Astrocyte of the spinal cord (primary cell): ENCODE measurements at regions not wholly inside any gene's neighbourhood (a gene's known extent, or its start where the extent isn't known, plus 50 kb on each side); places are given as distances from the start of the nearest gene placed in this dataset.

Source experiments
- DNase-seq: peaks from one replicate; pipeline ENCODE4 v3.0.0; 2011; ENCODE audit warnings: low read depth, low spot score
- H3K4me3 ChIP-seq: 2 replicates; pipeline ENCODE4 v1.5.1; 2011; ENCODE audit warnings: low read depth, mild to moderate bottlenecking, low read length, moderate library complexity
- in situ Hi-C: cut with HindIII; loops from 2 replicates; pipeline ENCODE4 v1.10.0; 2017; ENCODE audit warnings: low sequenced_read_pairs
- TF ChIP-seq, protein P1 (sequence below): IDR thresholded peaks from 2 replicates; pipeline ENCODE4 v1.5.1; 2012; ENCODE audit warnings: low read depth, mild to moderate bottlenecking, low read length, inconsistent platforms

DNA sequence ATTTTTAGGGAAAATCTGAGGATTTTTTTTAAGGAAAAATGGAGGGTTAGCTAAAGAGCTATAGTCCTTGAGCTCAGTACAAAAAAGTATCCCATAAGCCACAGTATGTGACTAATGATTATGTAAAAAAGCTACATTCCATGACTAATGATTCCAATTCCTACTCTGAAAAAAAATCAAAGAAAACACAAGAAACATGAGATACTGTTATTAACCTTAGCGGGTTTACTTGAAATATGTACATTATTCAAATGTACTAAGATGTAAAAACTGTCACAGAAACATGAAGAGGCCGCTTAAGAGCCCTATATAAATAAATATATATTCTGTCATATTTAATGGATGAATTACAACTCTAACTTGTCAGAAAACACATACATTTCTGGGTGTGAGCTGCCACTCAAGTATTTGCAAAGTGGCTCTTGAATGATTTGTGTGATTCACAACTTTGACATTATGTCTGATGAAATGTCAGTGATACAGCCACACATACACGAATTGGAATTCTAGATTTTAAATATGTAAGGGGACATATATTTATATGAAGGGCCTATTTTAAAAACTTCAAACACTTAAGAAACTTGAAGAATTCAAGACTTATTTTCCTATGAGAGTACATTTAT lies 518.7 kb upstream of the SUCLG2 start:
- H3K4me3 ChIP-seq = no peak overlapping the region
- TF ChIP-seq, protein P1, sequence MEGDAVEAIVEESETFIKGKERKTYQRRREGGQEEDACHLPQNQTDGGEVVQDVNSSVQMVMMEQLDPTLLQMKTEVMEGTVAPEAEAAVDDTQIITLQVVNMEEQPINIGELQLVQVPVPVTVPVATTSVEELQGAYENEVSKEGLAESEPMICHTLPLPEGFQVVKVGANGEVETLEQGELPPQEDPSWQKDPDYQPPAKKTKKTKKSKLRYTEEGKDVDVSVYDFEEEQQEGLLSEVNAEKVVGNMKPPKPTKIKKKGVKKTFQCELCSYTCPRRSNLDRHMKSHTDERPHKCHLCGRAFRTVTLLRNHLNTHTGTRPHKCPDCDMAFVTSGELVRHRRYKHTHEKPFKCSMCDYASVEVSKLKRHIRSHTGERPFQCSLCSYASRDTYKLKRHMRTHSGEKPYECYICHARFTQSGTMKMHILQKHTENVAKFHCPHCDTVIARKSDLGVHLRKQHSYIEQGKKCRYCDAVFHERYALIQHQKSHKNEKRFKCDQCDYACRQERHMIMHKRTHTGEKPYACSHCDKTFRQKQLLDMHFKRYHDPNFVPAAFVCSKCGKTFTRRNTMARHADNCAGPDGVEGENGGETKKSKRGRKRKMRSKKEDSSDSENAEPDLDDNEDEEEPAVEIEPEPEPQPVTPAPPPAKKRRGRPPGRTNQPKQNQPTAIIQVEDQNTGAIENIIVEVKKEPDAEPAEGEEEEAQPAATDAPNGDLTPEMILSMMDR = no peak
- in situ Hi-C loops = no loop called here
- DNase-seq = no peak

GRCh38 chr3:68172039-68172438 lies 517.6 kb upstream of the SUCLG2 start:
- TF ChIP-seq, protein P1 = no peak
- in situ Hi-C loops = no loop called here
- no peak for DNase-seq
- H3K4me3 ChIP-seq = no peak overlapping the region

DNA sequence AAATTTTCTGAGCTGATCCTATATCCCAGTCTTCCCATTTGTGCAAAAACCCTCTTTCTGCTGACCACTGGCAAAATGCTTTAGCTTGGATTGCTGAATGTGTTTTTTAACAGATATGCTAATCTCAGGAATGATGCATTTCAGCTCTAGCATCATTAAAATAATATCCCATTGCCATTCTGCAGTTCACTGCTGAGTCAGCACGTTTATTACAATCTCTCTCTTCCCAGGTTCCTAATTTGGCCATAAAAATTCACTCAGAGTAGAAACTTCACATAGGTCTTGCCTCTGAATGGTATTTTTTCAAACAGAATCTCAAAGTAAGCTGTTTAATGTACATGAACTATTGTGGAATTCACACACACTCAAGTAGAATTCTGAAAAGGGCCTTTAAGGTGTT lies 509.6 kb upstream of the SUCLG2 start:
- in situ Hi-C loops = no loop called here
- H3K4me3 ChIP-seq = no peak overlapping the region
- TF ChIP-seq, protein P1 = no peak
- no peak for DNase-seq

DNA sequence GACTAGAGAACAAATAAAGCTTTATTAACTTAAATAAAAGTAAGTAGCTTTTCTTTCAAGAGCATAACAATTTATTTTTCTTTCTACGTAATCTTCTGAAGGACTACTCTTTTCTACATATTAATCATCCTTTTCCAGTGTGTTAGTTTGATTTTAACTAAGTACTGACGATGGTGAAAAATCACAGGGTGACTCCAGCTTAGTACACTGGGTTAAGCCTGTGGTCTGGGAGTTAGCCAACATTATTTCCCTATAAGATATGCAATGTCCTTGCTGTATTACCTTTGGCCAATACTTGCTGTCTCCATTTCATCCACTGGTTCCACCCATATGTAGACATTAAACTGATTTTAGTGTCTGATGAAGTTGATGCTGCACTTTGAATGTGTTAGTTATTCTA lies 508.6 kb upstream of the SUCLG2 start:
- in situ Hi-C loops = no loop called here
- H3K4me3 ChIP-seq = no peak overlapping the region
- DNase-seq = no peak
- TF ChIP-seq, protein P1 = no peak

DNA sequence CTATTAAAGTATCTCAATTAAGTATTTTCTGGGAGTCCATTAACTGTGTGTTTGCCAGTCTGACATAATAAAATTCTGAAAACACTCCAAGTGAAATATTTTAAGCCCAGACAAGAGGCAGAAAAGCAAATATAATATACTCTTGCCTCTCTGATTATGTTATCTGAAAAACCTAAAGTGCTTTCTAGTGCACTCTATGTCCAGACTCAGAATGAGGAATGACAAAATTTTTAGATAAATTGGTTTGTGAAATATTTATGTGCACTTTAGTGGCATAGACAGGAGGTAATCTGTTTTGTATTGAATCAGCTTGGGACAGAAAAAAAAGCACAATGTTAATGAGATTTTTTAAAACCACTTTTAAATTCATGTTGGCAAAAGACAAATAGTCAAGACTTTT lies 508.2 kb upstream of the SUCLG2 start:
- in situ Hi-C loops = no loop called here

DNA sequence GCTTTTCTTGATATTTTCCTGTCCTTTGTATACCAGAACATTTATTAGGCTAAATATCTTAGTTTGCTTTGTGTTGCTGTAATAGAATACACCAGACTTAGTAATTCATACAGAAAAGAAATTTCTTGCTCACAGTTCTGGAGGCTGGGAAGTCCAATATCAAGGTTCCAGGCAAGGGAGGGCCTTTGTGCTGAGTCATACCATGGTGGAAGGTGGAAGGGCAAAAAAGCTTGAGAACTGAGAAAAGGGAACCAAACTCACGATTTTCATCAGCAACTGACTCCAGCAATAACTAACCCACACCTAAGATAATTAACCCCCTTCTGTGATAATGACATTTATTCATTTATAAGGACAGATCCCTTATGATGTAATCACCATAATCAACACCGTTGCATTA lies 496.9 kb upstream of the SUCLG2 start:
- no peak for DNase-seq
- no peak overlapping the region for H3K4me3 ChIP-seq
- TF ChIP-seq, protein P1 = no peak
- in situ Hi-C loops = no loop called here

More for the DNA sequence above, 508.2 kb upstream of the SUCLG2 start:
- no peak overlapping the region for H3K4me3 ChIP-seq
- TF ChIP-seq, protein P1 = no peak
- no peak for DNase-seq

DNA sequence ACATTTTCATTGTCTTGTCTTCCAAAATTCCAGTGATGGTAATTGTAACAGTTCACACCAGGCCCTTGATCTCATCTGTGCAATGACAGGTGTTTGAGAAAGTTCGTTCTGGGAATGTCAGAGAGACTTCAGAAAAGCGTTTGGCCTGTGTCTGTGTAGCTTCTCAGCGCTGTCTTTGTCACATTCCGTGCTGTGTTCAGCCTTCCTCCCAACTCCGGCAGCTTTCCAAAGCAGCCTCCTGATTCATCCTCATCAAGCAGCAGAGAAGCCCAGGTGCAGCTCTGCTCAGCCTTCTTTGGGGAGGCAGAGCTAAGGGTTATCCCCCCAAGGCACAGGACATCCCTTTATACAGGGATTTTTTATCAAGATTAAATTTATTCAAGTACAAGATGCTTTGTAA lies 494.0 kb upstream of the SUCLG2 start:
- TF ChIP-seq, protein P1 = no peak
- no peak for DNase-seq
- no peak overlapping the region for H3K4me3 ChIP-seq
- in situ Hi-C loops = no loop called here
